ENCODE measurements at regions not wholly inside any gene's neighbourhood (a gene's known extent, or its start where the extent isn't known, plus 50 kb on each side); places are given as distances from the start of the nearest gene placed in this dataset.

DNA sequence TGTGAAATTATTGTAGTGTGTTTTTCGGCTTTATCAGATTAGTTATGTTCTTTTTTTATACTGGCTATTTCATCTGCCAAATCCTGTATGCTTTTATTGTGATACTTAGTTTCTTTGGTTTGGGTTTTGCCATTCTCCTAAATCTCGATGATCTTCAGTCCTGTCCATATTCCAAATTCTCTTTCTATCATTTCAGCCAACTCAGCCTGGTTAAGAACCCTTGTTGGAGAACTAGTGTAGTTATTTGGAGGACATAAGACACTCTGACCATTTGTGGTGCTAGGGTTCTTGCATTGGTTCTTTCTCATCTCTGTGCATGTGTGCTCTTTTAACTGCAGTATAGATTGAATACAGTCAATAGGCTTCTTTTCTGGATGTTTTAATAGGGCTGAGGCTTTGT lies 187.0 kb upstream of the CCNH start:
- H3K36me3 ChIP-seq (ENCODE audit: insufficient read depth): no peaks in the 10 kb centered on the region
- TF ChIP-seq, protein P1, sequence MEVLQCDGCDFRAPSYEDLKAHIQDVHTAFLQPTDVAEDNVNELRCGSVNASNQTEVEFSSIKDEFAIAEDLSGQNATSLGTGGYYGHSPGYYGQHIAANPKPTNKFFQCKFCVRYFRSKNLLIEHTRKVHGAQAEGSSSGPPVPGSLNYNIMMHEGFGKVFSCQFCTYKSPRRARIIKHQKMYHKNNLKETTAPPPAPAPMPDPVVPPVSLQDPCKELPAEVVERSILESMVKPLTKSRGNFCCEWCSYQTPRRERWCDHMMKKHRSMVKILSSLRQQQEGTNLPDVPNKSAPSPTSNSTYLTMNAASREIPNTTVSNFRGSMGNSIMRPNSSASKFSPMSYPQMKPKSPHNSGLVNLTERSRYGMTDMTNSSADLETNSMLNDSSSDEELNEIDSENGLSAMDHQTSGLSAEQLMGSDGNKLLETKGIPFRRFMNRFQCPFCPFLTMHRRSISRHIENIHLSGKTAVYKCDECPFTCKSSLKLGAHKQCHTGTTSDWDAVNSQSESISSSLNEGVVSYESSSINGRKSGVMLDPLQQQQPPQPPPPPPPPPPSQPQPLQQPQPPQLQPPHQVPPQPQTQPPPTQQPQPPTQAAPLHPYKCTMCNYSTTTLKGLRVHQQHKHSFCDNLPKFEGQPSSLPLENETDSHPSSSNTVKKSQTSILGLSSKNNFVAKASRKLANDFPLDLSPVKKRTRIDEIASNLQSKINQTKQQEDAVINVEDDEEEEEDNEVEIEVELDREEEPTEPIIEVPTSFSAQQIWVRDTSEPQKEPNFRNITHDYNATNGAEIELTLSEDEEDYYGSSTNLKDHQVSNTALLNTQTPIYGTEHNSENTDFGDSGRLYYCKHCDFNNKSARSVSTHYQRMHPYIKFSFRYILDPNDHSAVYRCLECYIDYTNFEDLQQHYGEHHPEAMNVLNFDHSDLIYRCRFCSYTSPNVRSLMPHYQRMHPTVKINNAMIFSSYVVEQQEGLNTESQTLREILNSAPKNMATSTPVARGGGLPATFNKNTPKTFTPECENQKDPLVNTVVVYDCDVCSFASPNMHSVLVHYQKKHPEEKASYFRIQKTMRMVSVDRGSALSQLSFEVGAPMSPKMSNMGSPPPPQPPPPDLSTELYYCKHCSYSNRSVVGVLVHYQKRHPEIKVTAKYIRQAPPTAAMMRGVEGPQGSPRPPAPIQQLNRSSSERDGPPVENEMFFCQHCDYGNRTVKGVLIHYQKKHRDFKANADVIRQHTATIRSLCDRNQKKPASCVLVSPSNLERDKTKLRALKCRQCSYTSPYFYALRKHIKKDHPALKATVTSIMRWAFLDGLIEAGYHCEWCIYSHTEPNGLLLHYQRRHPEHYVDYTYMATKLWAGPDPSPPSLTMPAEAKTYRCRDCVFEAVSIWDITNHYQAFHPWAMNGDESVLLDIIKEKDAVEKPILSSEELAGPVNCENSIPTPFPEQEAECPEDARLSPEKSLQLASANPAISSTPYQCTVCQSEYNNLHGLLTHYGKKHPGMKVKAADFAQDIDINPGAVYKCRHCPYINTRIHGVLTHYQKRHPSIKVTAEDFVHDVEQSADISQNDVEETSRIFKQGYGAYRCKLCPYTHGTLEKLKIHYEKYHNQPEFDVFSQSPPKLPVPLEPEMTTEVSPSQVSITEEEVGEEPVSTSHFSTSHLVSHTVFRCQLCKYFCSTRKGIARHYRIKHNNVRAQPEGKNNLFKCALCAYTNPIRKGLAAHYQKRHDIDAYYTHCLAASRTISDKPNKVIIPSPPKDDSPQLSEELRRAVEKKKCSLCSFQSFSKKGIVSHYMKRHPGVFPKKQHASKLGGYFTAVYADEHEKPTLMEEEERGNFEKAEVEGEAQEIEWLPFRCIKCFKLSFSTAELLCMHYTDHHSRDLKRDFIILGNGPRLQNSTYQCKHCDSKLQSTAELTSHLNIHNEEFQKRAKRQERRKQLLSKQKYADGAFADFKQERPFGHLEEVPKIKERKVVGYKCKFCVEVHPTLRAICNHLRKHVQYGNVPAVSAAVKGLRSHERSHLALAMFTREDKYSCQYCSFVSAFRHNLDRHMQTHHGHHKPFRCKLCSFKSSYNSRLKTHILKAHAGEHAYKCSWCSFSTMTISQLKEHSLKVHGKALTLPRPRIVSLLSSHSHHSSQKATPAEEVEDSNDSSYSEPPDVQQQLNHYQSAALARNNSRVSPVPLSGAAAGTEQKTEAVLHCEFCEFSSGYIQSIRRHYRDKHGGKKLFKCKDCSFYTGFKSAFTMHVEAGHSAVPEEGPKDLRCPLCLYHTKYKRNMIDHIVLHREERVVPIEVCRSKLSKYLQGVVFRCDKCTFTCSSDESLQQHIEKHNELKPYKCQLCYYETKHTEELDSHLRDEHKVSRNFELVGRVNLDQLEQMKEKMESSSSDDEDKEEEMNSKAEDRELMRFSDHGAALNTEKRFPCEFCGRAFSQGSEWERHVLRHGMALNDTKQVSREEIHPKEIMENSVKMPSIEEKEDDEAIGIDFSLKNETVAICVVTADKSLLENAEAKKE (CRISPR knock-in tag; IDR thresholded peaks at IDR 0.05): no peak
- no peak for TF ChIP-seq EZH2phosphoT487 (IDR thresholded peaks at IDR 0.05; ENCODE audit: unreplicated experiment)
- TF ChIP-seq, protein P2, sequence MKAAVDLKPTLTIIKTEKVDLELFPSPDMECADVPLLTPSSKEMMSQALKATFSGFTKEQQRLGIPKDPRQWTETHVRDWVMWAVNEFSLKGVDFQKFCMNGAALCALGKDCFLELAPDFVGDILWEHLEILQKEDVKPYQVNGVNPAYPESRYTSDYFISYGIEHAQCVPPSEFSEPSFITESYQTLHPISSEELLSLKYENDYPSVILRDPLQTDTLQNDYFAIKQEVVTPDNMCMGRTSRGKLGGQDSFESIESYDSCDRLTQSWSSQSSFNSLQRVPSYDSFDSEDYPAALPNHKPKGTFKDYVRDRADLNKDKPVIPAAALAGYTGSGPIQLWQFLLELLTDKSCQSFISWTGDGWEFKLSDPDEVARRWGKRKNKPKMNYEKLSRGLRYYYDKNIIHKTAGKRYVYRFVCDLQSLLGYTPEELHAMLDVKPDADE (IDR thresholded peaks at IDR 0.05): no peak
- no peak for TF ChIP-seq NANOG (IDR thresholded peaks at IDR 0.05; ENCODE audit: borderline replicate concordance)
- TF ChIP-seq, protein P3, sequence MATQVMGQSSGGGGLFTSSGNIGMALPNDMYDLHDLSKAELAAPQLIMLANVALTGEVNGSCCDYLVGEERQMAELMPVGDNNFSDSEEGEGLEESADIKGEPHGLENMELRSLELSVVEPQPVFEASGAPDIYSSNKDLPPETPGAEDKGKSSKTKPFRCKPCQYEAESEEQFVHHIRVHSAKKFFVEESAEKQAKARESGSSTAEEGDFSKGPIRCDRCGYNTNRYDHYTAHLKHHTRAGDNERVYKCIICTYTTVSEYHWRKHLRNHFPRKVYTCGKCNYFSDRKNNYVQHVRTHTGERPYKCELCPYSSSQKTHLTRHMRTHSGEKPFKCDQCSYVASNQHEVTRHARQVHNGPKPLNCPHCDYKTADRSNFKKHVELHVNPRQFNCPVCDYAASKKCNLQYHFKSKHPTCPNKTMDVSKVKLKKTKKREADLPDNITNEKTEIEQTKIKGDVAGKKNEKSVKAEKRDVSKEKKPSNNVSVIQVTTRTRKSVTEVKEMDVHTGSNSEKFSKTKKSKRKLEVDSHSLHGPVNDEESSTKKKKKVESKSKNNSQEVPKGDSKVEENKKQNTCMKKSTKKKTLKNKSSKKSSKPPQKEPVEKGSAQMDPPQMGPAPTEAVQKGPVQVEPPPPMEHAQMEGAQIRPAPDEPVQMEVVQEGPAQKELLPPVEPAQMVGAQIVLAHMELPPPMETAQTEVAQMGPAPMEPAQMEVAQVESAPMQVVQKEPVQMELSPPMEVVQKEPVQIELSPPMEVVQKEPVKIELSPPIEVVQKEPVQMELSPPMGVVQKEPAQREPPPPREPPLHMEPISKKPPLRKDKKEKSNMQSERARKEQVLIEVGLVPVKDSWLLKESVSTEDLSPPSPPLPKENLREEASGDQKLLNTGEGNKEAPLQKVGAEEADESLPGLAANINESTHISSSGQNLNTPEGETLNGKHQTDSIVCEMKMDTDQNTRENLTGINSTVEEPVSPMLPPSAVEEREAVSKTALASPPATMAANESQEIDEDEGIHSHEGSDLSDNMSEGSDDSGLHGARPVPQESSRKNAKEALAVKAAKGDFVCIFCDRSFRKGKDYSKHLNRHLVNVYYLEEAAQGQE (IDR thresholded peaks at IDR 0.05; ENCODE audit: unreplicated experiment): no peak
- no peak for TF ChIP-seq ZNF331 (CRISPR knock-in tag; IDR thresholded peaks at IDR 0.05; ENCODE audit: low read depth)
- no peak for TF ChIP-seq STAT1 (IDR thresholded peaks at IDR 0.05; ENCODE audit: unreplicated experiment)
- no peak for TF ChIP-seq JUNB (IDR thresholded peaks at IDR 0.05; ENCODE audit: unreplicated experiment)
- TF ChIP-seq, protein P4, sequence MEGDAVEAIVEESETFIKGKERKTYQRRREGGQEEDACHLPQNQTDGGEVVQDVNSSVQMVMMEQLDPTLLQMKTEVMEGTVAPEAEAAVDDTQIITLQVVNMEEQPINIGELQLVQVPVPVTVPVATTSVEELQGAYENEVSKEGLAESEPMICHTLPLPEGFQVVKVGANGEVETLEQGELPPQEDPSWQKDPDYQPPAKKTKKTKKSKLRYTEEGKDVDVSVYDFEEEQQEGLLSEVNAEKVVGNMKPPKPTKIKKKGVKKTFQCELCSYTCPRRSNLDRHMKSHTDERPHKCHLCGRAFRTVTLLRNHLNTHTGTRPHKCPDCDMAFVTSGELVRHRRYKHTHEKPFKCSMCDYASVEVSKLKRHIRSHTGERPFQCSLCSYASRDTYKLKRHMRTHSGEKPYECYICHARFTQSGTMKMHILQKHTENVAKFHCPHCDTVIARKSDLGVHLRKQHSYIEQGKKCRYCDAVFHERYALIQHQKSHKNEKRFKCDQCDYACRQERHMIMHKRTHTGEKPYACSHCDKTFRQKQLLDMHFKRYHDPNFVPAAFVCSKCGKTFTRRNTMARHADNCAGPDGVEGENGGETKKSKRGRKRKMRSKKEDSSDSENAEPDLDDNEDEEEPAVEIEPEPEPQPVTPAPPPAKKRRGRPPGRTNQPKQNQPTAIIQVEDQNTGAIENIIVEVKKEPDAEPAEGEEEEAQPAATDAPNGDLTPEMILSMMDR (conservative IDR thresholded peaks at IDR 0.05; ENCODE audit: low read depth in 2 of 2): no peak
- TF ChIP-seq EZH2 (IDR thresholded peaks at IDR 0.05; ENCODE audit: low read depth, unreplicated experiment): no peak
- TF ChIP-seq POLR2AphosphoS5 (IDR thresholded peaks at IDR 0.05; ENCODE audit: low read depth): no peak
- TF ChIP-seq ZNF114 (CRISPR knock-in tag; IDR thresholded peaks at IDR 0.05): no peak
- TF ChIP-seq CREB1 (CRISPR knock-in tag; IDR thresholded peaks at IDR 0.05; ENCODE audit: low read depth): no peak
- peaks cover 3% of the 10 kb centered on the region for H3K9me2 ChIP-seq (ENCODE audit: insufficient read depth)
- no peak overlapping the region for H3K4me3 ChIP-seq
- no peak for ATAC-seq
- H4K20me1 ChIP-seq (replicated peaks; ENCODE audit: insufficient read depth): no peaks in the 10 kb centered on the region
- H3F3A ChIP-seq (replicated peaks; ENCODE audit: low read depth): no peaks in the 10 kb centered on the region
- no peak overlapping the region for H3K27ac ChIP-seq (ENCODE audit: low read depth)
- Mint-ChIP-seq H3K27me3 (ENCODE audit: insufficient read depth, low read depth, poor library complexity) (peaks cover 2% of the 10 kb centered on the region), H3K27ac (no peak overlapping the region), H3K9me3 (peaks cover 14% of the 10 kb centered on the region; the same call in 2 of the 3 replicates), H3K4me1 (no peaks in the 10 kb centered on the region), H3K36me3 (ENCODE audit: low read depth) (peaks cover 7% of the 10 kb centered on the region), H3K4me3 (no peak overlapping the region)
- H3K4me1 ChIP-seq (ENCODE audit: insufficient read depth): no peaks in the 10 kb centered on the region
- no peak overlapping the region for H3K4me2 ChIP-seq
- no peaks in the 10 kb centered on the region for H3K79me2 ChIP-seq (replicated peaks; ENCODE audit: insufficient read depth)
- H3K27me3 ChIP-seq (ENCODE audit: insufficient read depth): no peaks in the 10 kb centered on the region
- DNase-seq (ENCODE audit: low spot score): no peak
- H2AFZ ChIP-seq: no peak overlapping the region

Measured in GM23338 (cell line).